GM23338 (cell line): ENCODE measurements at regions not wholly inside any gene's neighbourhood (a gene's known extent, or its start where the extent isn't known, plus 50 kb on each side); places are given as distances from the start of the nearest gene placed in this dataset.

ENCODE experiments used
- ATAC-seq: fragments of 200-7000 bp; cut with Tn5 transposase; 3 replicates; pipeline ENCODE4 v1.9.1; 2020
- DNase-seq: peaks from one replicate; pipeline ENCODE4 v3.0.0-alpha.2; 2015; ENCODE audit warnings: low spot score
- H2AFZ ChIP-seq: fragments of 200-600 bp; sonication (generic); 2 replicates; pipeline ENCODE4 v1.8.0; 2016; ENCODE audit warnings: antibody characterized with exemption, mild to moderate bottlenecking, moderate library complexity
- H3F3A ChIP-seq: fragments of 200-600 bp; sonication (generic); replicated peaks from 2 replicates; pipeline ENCODE4 v1.8.0; 2017; ENCODE audit warnings: antibody characterized with exemption, mixed run types, low read depth
- H3K27ac ChIP-seq: fragments of 200-600 bp; sonication (generic); 2 replicates; pipeline ENCODE4 v1.6.1; 2016; ENCODE audit warnings: low read depth
- H3K27me3 ChIP-seq: fragments of 200-600 bp; sonication (generic); 2 replicates; pipeline ENCODE4 v1.8.0; 2016; ENCODE audit warnings: mild to moderate bottlenecking, mixed run types, moderate library complexity; ENCODE audit not compliant: insufficient read depth
- H3K36me3 ChIP-seq: fragments of 200-600 bp; sonication (generic); 2 replicates; pipeline ENCODE4 v1.8.0; 2016; ENCODE audit warnings: mild to moderate bottlenecking; ENCODE audit not compliant: insufficient read depth
- H3K4me1 ChIP-seq: fragments of 200-600 bp; sonication (generic); 2 replicates; pipeline ENCODE4 v1.8.0; 2016; ENCODE audit warnings: mild to moderate bottlenecking, moderate library complexity; ENCODE audit not compliant: insufficient read depth
- H3K4me2 ChIP-seq: fragments of 200-600 bp; sonication (generic); 2 replicates; pipeline ENCODE4 v1.7.1; 2017; ENCODE audit warnings: mixed run types
- H3K4me3 ChIP-seq: fragments of 200-600 bp; sonication (generic); 2 replicates; pipeline ENCODE4 v1.6.1; 2016; ENCODE audit warnings: mixed run types
- H3K79me2 ChIP-seq: fragments of 200-600 bp; sonication (generic); replicated peaks from 2 replicates; pipeline ENCODE4 v1.8.0; 2017; ENCODE audit warnings: mild to moderate bottlenecking; ENCODE audit not compliant: insufficient read depth
- H3K9me2 ChIP-seq: fragments of 200-600 bp; sonication (generic); 2 replicates; pipeline ENCODE4 v1.8.0; 2017; ENCODE audit not compliant: insufficient read depth
- H4K20me1 ChIP-seq: fragments of 200-600 bp; sonication (generic); replicated peaks from 2 replicates; pipeline ENCODE4 v1.8.0; 2017; ENCODE audit warnings: mild to moderate bottlenecking; ENCODE audit not compliant: insufficient read depth
- H3K27ac Mint-ChIP-seq: 2 replicates; pipeline ENCODE4 v1.8.0; 2020; ENCODE audit warnings: inconsistent platforms, mild to moderate bottlenecking, moderate library complexity, mixed read lengths
- H3K27me3 Mint-ChIP-seq: 3 replicates; pipeline ENCODE4 v1.8.0; 2022; ENCODE audit warnings: low read depth, mild to moderate bottlenecking, moderate library complexity, mixed read lengths, inconsistent platforms; ENCODE audit not compliant: insufficient read depth, poor library complexity
- H3K36me3 Mint-ChIP-seq: 3 replicates; pipeline ENCODE4 v1.8.0; 2021; ENCODE audit warnings: low read depth, mild to moderate bottlenecking, inconsistent platforms, moderate library complexity, mixed read lengths
- H3K4me1 Mint-ChIP-seq: 3 replicates; pipeline ENCODE4 v1.8.0; 2020; ENCODE audit warnings: mild to moderate bottlenecking, inconsistent platforms, mixed read lengths
- H3K4me3 Mint-ChIP-seq: 3 replicates; pipeline ENCODE4 v1.8.0; 2021; ENCODE audit warnings: moderate library complexity, mild to moderate bottlenecking, inconsistent platforms, mixed read lengths
- H3K9me3 Mint-ChIP-seq: 3 replicates; pipeline ENCODE4 v1.8.0; 2020; ENCODE audit warnings: moderate library complexity, mild to moderate bottlenecking, inconsistent platforms, mixed read lengths
- CREB1 ChIP-seq: fragments of 250-450 bp; sonication (Bioruptor Pico); IDR thresholded peaks from 2 replicates; pipeline ENCODE4 v1.5.0; 2020; ENCODE audit warnings: low read depth, mild to moderate bottlenecking, moderate library complexity
- EZH2 ChIP-seq: fragments of 200-600 bp; sonication (generic); IDR thresholded peaks from one replicate; pipeline ENCODE4 v1.8.0; 2017; ENCODE audit warnings: antibody characterized with exemption, mild to moderate bottlenecking, low read depth; ENCODE audit not compliant: unreplicated experiment
- EZH2phosphoT487 ChIP-seq: fragments of 200-600 bp; sonication (generic); IDR thresholded peaks from one replicate; pipeline ENCODE4 v1.8.1; 2018; ENCODE audit warnings: antibody characterized with exemption; ENCODE audit not compliant: unreplicated experiment
- JUNB ChIP-seq: IDR thresholded peaks from one replicate; pipeline ENCODE4 v1.6.1; 2016; ENCODE audit warnings: antibody characterized with exemption; ENCODE audit not compliant: unreplicated experiment
- NANOG ChIP-seq: IDR thresholded peaks from 2 replicates; pipeline ENCODE4 v1.6.1; 2016; ENCODE audit warnings: antibody characterized with exemption, borderline replicate concordance
- POLR2AphosphoS5 ChIP-seq: IDR thresholded peaks from 2 replicates; pipeline ENCODE4 v1.6.1; 2016; ENCODE audit warnings: antibody characterized with exemption, low read depth
- STAT1 ChIP-seq: IDR thresholded peaks from one replicate; pipeline ENCODE4 v1.6.1; 2016; ENCODE audit warnings: antibody characterized with exemption; ENCODE audit not compliant: unreplicated experiment
- ZNF114 ChIP-seq: fragments of 250-450 bp; sonication (Bioruptor Pico); IDR thresholded peaks from 2 replicates; pipeline ENCODE4 v1.5.0; 2020; ENCODE audit warnings: mild to moderate bottlenecking, moderate library complexity
- ZNF331 ChIP-seq: fragments of 250-450 bp; sonication (Bioruptor Pico); IDR thresholded peaks from 2 replicates; pipeline ENCODE4 v1.5.0; 2020; ENCODE audit warnings: low read depth, mild to moderate bottlenecking, moderate library complexity
- TF ChIP-seq, protein P1 (sequence below): IDR thresholded peaks from one replicate; pipeline ENCODE4 v1.6.1; 2018; ENCODE audit warnings: antibody characterized with exemption; ENCODE audit not compliant: unreplicated experiment
- TF ChIP-seq, protein P2 (sequence below), 2 experiments: fragments of 200-600 bp in 1 of 2; sonication (generic) in 1 of 2; conservative IDR thresholded peaks; 2 replicates each; pipeline versions ENCODE4 v1.5.1 to v1.6.1; 2016 to 2017; ENCODE audit warnings: antibody characterized with exemption in 2 of 2, low read depth in 2 of 2, mild to moderate bottlenecking in 2 of 2, moderate library complexity in 1 of 2
- TF ChIP-seq, protein P3 (sequence below): IDR thresholded peaks from 2 replicates; pipeline ENCODE4 v1.6.1; 2016; ENCODE audit warnings: antibody characterized with exemption

DNA sequence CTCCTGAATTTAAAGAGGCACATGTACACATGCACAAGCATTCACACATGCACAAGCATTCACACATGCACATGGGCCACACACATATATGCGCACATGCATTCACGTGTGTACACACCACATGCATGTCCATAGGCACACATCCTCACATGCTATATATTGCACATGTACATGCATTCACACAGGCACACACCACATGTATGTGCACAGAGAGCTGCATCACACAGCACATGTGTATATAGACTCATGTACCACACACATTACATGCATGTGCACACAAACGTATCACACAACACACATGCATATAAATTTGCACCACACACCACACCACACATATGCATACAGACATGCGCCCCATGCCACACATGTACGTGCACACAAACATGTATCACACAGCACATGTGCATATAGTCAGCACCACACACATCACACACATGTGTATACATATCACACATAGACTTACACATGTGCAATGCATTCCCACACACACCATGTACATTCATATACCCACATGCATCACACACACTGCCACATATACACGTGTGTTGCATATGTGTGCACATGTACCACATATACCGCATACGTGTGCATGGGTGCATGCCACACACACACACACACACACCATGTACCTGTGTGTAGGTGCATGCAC, 54.6 kb upstream of the COL18A1 start (continued):
- TF ChIP-seq, protein P1, sequence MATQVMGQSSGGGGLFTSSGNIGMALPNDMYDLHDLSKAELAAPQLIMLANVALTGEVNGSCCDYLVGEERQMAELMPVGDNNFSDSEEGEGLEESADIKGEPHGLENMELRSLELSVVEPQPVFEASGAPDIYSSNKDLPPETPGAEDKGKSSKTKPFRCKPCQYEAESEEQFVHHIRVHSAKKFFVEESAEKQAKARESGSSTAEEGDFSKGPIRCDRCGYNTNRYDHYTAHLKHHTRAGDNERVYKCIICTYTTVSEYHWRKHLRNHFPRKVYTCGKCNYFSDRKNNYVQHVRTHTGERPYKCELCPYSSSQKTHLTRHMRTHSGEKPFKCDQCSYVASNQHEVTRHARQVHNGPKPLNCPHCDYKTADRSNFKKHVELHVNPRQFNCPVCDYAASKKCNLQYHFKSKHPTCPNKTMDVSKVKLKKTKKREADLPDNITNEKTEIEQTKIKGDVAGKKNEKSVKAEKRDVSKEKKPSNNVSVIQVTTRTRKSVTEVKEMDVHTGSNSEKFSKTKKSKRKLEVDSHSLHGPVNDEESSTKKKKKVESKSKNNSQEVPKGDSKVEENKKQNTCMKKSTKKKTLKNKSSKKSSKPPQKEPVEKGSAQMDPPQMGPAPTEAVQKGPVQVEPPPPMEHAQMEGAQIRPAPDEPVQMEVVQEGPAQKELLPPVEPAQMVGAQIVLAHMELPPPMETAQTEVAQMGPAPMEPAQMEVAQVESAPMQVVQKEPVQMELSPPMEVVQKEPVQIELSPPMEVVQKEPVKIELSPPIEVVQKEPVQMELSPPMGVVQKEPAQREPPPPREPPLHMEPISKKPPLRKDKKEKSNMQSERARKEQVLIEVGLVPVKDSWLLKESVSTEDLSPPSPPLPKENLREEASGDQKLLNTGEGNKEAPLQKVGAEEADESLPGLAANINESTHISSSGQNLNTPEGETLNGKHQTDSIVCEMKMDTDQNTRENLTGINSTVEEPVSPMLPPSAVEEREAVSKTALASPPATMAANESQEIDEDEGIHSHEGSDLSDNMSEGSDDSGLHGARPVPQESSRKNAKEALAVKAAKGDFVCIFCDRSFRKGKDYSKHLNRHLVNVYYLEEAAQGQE: no peak
- TF ChIP-seq STAT1: no peak
- TF ChIP-seq, protein P2, sequence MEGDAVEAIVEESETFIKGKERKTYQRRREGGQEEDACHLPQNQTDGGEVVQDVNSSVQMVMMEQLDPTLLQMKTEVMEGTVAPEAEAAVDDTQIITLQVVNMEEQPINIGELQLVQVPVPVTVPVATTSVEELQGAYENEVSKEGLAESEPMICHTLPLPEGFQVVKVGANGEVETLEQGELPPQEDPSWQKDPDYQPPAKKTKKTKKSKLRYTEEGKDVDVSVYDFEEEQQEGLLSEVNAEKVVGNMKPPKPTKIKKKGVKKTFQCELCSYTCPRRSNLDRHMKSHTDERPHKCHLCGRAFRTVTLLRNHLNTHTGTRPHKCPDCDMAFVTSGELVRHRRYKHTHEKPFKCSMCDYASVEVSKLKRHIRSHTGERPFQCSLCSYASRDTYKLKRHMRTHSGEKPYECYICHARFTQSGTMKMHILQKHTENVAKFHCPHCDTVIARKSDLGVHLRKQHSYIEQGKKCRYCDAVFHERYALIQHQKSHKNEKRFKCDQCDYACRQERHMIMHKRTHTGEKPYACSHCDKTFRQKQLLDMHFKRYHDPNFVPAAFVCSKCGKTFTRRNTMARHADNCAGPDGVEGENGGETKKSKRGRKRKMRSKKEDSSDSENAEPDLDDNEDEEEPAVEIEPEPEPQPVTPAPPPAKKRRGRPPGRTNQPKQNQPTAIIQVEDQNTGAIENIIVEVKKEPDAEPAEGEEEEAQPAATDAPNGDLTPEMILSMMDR (conservative IDR thresholded peaks at IDR 0.05; ENCODE audit: low read depth in 2 of 2): no peak
- TF ChIP-seq EZH2: no peak
- no peak for TF ChIP-seq NANOG
- TF ChIP-seq POLR2AphosphoS5: no peak
- no peak for TF ChIP-seq ZNF331 (CRISPR knock-in tag)
- TF ChIP-seq ZNF114: no peak
- TF ChIP-seq JUNB: no peak
- TF ChIP-seq, protein P3, sequence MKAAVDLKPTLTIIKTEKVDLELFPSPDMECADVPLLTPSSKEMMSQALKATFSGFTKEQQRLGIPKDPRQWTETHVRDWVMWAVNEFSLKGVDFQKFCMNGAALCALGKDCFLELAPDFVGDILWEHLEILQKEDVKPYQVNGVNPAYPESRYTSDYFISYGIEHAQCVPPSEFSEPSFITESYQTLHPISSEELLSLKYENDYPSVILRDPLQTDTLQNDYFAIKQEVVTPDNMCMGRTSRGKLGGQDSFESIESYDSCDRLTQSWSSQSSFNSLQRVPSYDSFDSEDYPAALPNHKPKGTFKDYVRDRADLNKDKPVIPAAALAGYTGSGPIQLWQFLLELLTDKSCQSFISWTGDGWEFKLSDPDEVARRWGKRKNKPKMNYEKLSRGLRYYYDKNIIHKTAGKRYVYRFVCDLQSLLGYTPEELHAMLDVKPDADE: no peak
- TF ChIP-seq CREB1 (CRISPR knock-in tag): no peak
- no peak for TF ChIP-seq EZH2phosphoT487

DNA sequence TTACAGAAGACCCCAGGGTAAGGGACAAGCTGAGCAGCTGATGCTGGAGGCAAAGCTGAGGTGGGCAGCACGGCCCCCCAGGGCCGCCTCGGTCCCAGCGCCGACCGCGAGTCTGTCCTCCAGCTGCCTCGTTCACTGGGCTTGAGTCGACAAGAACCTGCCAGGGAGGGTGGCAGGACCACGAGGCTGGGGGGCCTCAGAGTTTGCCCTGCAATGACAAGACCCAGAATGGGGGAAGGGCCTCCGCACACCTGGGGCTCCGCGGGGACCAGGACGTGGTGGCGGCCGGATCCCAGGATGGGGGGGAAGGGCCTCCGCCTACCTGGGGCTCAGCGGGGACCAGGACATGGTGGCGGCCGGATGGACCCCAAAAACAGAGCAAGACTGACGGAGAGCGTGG, 53.9 kb upstream of the COL18A1 start:
- Histone ChIP-seq H2AFZ (no peak overlapping the region), H3K9me2 (no peaks in the 10 kb centered on the region), H3K27ac (no peak overlapping the region), H3K79me2 (no peaks in the 10 kb centered on the region), H3F3A (peaks cover 8% of the 10 kb centered on the region; the same call in 1 of the 2 replicates), H4K20me1 (no peaks in the 10 kb centered on the region), H3K27me3 (no peaks in the 10 kb centered on the region), H3K4me1 (no peaks in the 10 kb centered on the region), H3K4me2 (no peak overlapping the region), H3K4me3 (no peak overlapping the region), H3K36me3 (no peaks in the 10 kb centered on the region)
- Mint-ChIP-seq H3K9me3 (no peaks in the 10 kb centered on the region), H3K4me3 (no peak overlapping the region), H3K27me3 (peaks cover 2% of the 10 kb centered on the region), H3K27ac (no peak overlapping the region), H3K4me1 (peaks cover 6% of the 10 kb centered on the region; the same call in 2 of the 3 replicates), H3K36me3 (no peaks in the 10 kb centered on the region)
- ATAC-seq (no peak), DNase-seq (no peak)
- TF ChIP-seq POLR2AphosphoS5: no peak
- no peak for TF ChIP-seq EZH2phosphoT487
- TF ChIP-seq, protein P3: no peak
- no peak for TF ChIP-seq STAT1
- no peak for TF ChIP-seq CREB1 (CRISPR knock-in tag)
